ENCODE measurements at regions not wholly inside any gene's neighbourhood (a gene's known extent, or its start where the extent isn't known, plus 50 kb on each side); places are given as distances from the start of the nearest gene placed in this dataset.

DNA sequence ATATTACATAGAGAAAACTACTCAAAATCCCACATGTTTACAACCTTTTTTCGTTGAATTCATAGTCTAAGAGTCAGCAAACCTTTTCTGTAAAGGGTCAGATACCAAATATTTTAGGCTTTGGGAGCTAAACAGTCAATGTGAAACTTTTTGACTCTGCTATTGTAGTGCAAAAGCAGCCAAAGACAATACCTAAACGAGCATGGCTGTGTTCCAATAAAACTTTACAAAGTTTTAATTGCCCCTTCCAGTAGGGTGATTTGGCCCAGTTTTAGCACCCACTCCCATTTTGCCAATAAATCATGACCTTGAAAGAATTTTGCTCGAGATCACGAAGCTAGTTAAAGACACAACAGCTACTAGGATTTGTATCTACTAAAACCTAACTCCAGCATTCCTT lies 147.2 kb downstream of the ANKRD50 start:
- TF ChIP-seq, protein P1, sequence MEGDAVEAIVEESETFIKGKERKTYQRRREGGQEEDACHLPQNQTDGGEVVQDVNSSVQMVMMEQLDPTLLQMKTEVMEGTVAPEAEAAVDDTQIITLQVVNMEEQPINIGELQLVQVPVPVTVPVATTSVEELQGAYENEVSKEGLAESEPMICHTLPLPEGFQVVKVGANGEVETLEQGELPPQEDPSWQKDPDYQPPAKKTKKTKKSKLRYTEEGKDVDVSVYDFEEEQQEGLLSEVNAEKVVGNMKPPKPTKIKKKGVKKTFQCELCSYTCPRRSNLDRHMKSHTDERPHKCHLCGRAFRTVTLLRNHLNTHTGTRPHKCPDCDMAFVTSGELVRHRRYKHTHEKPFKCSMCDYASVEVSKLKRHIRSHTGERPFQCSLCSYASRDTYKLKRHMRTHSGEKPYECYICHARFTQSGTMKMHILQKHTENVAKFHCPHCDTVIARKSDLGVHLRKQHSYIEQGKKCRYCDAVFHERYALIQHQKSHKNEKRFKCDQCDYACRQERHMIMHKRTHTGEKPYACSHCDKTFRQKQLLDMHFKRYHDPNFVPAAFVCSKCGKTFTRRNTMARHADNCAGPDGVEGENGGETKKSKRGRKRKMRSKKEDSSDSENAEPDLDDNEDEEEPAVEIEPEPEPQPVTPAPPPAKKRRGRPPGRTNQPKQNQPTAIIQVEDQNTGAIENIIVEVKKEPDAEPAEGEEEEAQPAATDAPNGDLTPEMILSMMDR (IDR thresholded peaks at IDR 0.05), result no peak
- no peak for TF ChIP-seq POLR2A (IDR thresholded peaks at IDR 0.05)
